ENCODE measurements at regions not wholly inside any gene's neighbourhood (a gene's known extent, or its start where the extent isn't known, plus 50 kb on each side); places are given as distances from the start of the nearest gene placed in this dataset.

DNA sequence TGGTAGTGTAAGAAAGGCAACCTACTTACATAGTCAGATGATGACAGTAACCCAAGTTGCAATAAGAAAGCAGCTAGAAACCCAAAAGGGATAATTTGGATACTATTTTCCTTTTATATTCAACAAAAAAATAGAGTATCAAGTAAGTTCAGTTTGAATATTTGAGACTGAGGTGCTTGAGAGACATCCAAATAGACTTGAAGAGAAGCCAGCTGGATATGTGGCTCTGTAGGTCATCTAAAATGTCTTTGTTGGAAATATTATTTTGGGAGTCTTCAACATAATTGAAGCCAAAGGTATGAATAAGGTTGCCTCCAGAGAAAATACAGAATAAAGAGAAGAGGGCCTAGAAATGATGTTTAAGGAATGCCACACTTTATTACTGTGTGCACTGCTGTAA lies 438.2 kb upstream of the DIAPH2 start (continued):
- TF ChIP-seq, protein P1, sequence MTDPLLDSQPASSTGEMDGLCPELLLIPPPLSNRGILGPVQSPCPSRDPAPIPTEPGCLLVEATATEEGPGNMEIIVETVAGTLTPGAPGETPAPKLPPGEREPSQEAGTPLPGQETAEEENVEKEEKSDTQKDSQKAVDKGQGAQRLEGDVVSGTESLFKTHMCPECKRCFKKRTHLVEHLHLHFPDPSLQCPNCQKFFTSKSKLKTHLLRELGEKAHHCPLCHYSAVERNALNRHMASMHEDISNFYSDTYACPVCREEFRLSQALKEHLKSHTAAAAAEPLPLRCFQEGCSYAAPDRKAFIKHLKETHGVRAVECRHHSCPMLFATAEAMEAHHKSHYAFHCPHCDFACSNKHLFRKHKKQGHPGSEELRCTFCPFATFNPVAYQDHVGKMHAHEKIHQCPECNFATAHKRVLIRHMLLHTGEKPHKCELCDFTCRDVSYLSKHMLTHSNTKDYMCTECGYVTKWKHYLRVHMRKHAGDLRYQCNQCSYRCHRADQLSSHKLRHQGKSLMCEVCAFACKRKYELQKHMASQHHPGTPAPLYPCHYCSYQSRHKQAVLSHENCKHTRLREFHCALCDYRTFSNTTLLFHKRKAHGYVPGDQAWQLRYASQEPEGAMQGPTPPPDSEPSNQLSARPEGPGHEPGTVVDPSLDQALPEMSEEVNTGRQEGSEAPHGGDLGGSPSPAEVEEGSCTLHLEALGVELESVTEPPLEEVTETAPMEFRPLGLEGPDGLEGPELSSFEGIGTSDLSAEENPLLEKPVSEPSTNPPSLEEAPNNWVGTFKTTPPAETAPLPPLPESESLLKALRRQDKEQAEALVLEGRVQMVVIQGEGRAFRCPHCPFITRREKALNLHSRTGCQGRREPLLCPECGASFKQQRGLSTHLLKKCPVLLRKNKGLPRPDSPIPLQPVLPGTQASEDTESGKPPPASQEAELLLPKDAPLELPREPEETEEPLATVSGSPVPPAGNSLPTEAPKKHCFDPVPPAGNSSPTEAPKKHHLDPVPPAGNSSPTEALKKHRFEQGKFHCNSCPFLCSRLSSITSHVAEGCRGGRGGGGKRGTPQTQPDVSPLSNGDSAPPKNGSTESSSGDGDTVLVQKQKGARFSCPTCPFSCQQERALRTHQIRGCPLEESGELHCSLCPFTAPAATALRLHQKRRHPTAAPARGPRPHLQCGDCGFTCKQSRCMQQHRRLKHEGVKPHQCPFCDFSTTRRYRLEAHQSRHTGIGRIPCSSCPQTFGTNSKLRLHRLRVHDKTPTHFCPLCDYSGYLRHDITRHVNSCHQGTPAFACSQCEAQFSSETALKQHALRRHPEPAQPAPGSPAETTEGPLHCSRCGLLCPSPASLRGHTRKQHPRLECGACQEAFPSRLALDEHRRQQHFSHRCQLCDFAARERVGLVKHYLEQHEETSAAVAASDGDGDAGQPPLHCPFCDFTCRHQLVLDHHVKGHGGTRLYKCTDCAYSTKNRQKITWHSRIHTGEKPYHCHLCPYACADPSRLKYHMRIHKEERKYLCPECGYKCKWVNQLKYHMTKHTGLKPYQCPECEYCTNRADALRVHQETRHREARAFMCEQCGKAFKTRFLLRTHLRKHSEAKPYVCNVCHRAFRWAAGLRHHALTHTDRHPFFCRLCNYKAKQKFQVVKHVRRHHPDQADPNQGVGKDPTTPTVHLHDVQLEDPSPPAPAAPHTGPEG (CRISPR knock-in tag; IDR thresholded peaks at IDR 0.05): no peak
- no peak for TF ChIP-seq ZNF264 (CRISPR knock-in tag; IDR thresholded peaks at IDR 0.05)
- TF ChIP-seq ZNF773 (CRISPR knock-in tag; IDR thresholded peaks at IDR 0.05; ENCODE audit: borderline replicate concordance): no peak

Small RNA genes in the stretch of these regions (small RNA-seq; reads per million reads assigned to genes)
- 0 reads per million in 3 experiments for gene AL022161.1 (ENCODE audit: insufficient read depth in 2 of 3, insufficient read length in 3 of 3, low read depth in 2 of 3, low replicate concordance in 1 of 3)
- gene RN7SL379P (ENCODE audit: insufficient read depth in 2 of 3, insufficient read length in 3 of 3, low read depth in 2 of 3, low replicate concordance in 1 of 3): 0 reads per million in 3 experiments
- gene RNA5SP510 (ENCODE audit: insufficient read depth in 2 of 3, insufficient read length in 3 of 3, low read depth in 2 of 3, low replicate concordance in 1 of 3): 0 reads per million in 3 experiments
- 0 reads per million in 3 experiments for gene RPS29P28 (ENCODE audit: insufficient read depth in 2 of 3, insufficient read length in 3 of 3, low read depth in 2 of 3, low replicate concordance in 1 of 3)

Data from HepG2 (cell line).